Urinary bladder (tissue), 3 donors: ENCODE measurements at regions not wholly inside any gene's neighbourhood (a gene's known extent, or its start where the extent isn't known, plus 50 kb on each side); places are given as distances from the start of the nearest gene placed in this dataset.
"Not testable (repeated sequence)": the region's sequence is repeated elsewhere in the genome, so short reads cannot be mapped to it uniquely, and the experiment has no call there.

ENCODE experiments used
- DNase-seq: peaks from one replicate; pipeline ENCODE4 v3.0.0-alpha.2; 2015; ENCODE audit errors: extremely low spot score
- H3K27ac ChIP-seq: one replicate; pipeline ENCODE4 v1.5.1; 2013; ENCODE audit warnings: low read depth, mild to moderate bottlenecking, moderate library complexity
- H3K36me3 ChIP-seq: one replicate; pipeline ENCODE4 v1.6.1; 2013; ENCODE audit warnings: mild to moderate bottlenecking, moderate library complexity; ENCODE audit not compliant: insufficient read depth
- H3K4me1 ChIP-seq: one replicate; pipeline ENCODE4 v1.6.1; 2013; ENCODE audit warnings: mild to moderate bottlenecking, moderate library complexity; ENCODE audit not compliant: insufficient read depth
- H3K4me3 ChIP-seq: one replicate; pipeline ENCODE4 v1.5.1; 2013; ENCODE audit warnings: low read depth, low read length
- WGBS: extraction: QIAGEN DNeasy Blood & Tissue Kit; methylation state at CpG from one replicate; pipeline ENCODE4 v1.1.7; 2013; 5-methylcytosine and 5-hydroxymethylcytosine counted together
- donor health status: healthy with polysubstance abuse.
- donor health status: healthy.

DNA sequence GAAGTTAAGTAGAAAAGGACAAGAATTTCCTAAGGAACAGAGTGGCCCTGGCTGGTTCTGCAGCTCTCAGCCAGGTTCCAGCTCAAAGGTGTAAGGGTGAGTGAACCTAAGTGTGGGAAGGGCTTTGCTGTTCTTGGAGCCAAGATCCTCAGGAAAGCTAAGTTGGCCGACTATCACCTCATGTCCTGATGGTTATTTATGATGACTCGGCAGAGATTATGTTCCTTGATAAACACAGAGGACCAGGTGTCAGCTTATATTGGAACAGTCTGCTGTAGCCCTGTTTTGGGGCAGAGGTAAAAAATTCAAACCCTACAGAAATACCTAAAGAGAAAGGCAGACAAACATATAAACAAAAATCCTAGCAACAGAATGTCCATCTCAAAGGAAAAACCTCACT, 128.5 kb downstream of the TBX3 start:
- Histone ChIP-seq H3K4me3 (no peak overlapping the region), H3K4me1 (no peaks in the 10 kb centered on the region), H3K36me3 (no peaks in the 10 kb centered on the region), H3K27ac (no peak overlapping the region)
- WGBS = 45% methylated on average over 2 of the region's 2 CpGs
- DNase-seq = no peak

DNA sequence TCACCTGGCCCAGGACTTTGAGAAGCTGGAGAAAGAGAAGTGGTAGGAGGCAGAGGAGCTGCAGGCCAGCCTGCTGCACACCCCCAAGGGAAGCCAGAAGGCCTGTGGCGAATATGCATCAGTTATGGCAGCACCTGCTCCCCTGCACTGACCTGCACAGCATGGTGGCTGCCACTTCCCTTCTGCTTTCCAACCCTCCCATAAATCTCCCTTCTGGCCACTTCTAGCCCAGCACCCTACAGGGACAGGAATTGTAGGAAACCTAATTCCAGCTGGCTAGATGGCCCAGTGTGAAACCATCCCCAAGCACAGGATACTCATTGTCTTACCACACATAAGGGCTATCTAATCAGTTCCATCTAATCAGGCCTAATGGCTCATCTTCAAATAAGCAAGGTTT, 136.3 kb downstream of the TBX3 start:
- Histone ChIP-seq H3K27ac (no peak overlapping the region), H3K4me3 (no peak overlapping the region), H3K4me1 (no peaks in the 10 kb centered on the region), H3K36me3 (no peaks in the 10 kb centered on the region)
- WGBS = 78% methylated on average over 1 of the region's 1 CpG
- DNase-seq = no peak

DNA sequence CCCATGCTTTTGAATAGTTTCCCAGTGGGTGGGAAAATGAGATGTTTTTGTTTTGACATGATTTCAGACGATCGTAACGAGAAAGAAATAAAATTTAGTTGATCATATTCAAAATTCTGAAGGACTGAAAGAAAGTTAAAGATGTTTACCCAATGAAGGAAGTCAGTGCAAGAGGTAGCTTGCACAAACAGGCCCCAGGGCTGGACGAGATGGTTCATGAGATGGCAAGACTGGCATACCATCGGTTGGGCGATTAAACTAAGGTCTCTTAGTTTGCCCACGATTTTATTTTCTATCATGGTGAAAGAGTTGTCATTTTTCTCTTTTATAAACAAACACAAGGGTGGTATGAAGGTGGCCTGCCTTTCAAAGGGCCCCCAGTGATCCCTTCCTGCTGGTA, 124.5 kb upstream of the TBX5 start:
- DNase-seq = no peak
- Histone ChIP-seq H3K4me1 (no peaks in the 10 kb centered on the region), H3K27ac (no peak overlapping the region), H3K36me3 (no peaks in the 10 kb centered on the region), H3K4me3 (no peak overlapping the region)
- WGBS = 65% methylated on average over 7 of the region's 7 CpGs

DNA sequence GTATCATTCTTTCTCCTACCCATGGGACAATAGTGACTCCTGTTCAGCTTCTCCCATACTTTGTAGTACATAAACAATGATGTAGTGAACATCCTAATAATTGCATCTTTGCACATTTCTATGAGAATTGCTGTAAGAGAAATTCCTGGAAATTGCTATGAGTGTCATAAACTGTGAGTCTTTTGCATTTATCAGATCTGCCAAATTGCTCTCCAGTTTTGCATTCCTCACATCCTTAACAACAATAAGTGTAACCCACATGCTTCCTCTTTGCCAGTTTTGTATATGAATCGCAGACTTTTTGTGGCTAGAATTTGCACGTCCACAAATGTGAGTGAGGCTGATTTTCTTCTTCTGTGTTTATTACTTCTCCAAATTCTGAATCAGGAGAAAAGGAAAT, 124.0 kb upstream of the TBX5 start:
- WGBS = 42% methylated on average over 2 of the region's 2 CpGs

DNA sequence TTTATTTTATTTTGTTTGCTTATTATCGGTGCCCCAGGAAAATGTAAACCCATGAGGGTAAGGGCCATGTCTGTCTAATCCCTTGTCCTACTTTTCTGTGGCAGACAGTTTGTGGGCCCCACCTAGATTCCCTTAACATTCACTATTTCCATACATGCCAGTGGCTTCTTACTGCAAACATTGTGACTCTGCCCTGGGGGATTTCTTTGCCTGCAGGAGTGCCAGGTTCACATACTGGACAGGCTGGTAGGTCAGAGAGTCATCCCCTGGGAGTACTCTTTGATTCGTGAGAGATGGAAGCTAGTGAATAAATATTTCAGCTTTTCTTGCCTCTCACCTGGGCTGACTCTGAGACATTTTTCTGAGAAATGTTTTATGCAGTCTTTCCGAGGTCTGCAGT, 122.8 kb upstream of the TBX5 start:
- no peaks in the 10 kb centered on the region for H3K4me1 ChIP-seq
- WGBS = 51% methylated on average over 3 of the region's 3 CpGs
- no peak overlapping the region for H3K27ac ChIP-seq
- no peak overlapping the region for H3K4me3 ChIP-seq
- no peaks in the 10 kb centered on the region for H3K36me3 ChIP-seq
- DNase-seq = no peak

More for the DNA sequence above, 124.0 kb upstream of the TBX5 start:
- no peaks in the 10 kb centered on the region for H3K36me3 ChIP-seq
- H3K27ac ChIP-seq = no peak overlapping the region
- no peak overlapping the region for H3K4me3 ChIP-seq
- DNase-seq = no peak
- no peaks in the 10 kb centered on the region for H3K4me1 ChIP-seq

DNA sequence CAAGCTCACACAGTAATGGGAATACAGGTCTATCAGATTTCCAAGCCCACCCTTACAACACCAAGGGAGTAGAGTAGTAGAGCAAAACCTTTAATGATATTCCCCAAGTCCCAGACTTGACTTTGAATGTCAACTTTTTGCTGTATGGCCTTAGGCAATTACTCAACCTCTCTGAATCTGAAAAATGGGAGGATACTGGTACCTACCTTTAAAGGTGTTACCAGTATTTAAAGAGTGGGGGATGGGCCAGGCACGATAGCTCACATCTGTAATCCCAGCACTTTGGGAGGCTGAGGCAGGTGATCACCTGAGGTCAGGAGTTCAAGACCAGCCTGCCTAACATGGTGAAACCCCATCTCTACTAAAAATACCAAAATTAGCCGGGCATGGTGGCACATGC, 115.2 kb upstream of the TBX5 start:
- H3K36me3 ChIP-seq, DNase-seq, H3K4me1 ChIP-seq, H3K27ac ChIP-seq, H3K4me3 ChIP-seq: not testable (repeated sequence)
- WGBS = 88% methylated on average over 2 of the region's 2 CpGs

DNA sequence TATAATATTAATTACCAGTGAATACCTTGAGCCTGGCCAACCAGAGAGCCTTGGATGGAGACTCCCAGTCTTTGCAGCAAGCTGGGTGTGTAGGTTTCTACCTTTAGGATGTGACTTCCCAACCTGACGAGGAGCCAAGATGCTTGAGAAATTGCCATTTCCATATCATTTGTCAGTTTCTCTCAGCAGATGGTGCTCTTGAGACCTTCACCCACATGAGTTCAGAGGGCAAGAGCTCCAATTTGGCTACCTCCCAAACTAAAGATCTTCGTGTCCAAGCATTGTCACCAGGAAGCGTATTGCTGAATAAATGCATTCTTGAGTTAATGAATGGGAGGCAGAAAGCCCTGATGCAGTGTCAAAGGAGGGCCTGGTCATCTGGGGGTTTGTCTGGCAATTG, 106.4 kb upstream of the TBX5 start:
- Histone ChIP-seq H3K36me3 (no peaks in the 10 kb centered on the region), H3K4me1 (no peaks in the 10 kb centered on the region), H3K4me3 (no peak overlapping the region), H3K27ac (no peak overlapping the region)
- DNase-seq = no peak
- WGBS = 76% methylated on average over 3 of the region's 3 CpGs

DNA sequence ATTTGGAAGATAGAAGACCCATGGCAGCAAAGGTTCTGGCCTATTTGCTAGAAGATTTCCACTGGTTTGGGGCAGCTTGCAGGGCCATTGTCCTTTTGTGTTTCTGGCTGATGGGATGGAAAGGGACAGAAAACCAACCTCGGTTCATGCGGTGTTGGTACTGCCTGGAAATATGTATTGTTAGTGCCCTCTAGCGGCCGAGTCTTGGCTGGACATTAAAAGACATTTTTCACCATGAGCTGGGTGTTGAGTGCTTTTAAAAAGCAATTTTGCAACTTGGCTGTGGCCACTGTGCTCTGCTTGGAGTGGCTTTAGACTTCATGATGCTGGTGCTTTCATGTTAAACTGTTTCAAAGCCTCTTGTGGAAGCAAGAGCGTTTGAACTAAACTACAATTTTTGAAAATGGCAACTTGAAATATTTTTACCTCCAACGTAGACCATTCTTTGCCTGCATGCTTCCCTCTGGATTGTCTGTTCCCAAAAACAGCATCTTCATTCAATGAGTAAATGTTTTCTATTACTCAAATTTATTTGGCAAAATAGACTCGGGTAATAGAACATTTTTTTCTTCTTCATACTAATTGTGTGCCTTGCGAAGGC, 102.7 kb upstream of the TBX5 start:
- 31% methylated on average over 8 of the region's 8 CpGs for WGBS
- Histone ChIP-seq H3K4me1 (no peaks in the 10 kb centered on the region), H3K36me3 (no peaks in the 10 kb centered on the region), H3K4me3 (no peak overlapping the region), H3K27ac (no peak overlapping the region)
- peak; percentile 42 for DNase-seq

DNA sequence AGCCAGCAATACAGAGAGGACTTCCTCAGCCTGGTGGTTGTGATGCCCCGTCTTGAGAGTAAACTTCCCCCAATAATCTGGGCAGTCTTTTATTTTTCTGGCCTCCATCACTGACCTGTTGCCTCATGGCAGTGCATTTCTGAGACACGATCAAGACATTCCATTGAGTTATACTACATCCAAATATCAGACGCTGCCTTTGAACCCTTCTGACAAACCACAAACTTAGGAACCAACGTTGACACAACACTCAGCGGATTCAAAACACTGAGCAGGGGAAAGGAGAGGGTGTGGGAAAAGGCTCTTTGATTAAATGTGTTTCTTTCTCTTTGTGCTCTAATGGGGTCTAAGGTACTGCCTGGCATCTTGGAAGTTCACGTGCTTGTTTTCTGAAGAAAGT, 100.7 kb upstream of the TBX5 start:
- H3K27ac ChIP-seq = no peak overlapping the region
- H3K4me1 ChIP-seq = no peaks in the 10 kb centered on the region
- no peak overlapping the region for H3K4me3 ChIP-seq
- H3K36me3 ChIP-seq = no peaks in the 10 kb centered on the region
- WGBS = 58% methylated on average over 6 of the region's 6 CpGs
- DNase-seq = no peak

DNA sequence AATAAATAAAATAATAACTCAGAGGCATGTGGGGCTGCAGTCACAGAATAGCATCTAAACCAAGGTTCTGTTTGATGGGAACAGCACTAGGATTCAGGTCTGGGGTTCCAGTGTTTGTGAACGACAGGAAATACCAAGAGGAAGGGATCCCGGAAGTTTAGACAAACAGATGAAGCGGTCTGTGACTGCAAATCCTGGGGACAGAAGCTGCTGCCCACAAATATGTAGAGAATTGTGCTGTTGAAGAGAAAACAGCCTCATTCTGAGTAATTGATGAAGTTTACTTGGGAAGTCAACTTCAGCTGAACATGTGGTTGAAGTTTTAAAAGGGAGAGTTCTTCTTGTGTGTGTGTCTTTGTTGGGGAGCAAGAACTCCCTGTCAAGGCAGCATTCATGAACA, 98.4 kb upstream of the TBX5 start:
- Histone ChIP-seq H3K36me3 (no peaks in the 10 kb centered on the region), H3K4me1 (no peaks in the 10 kb centered on the region), H3K4me3 (no peak overlapping the region), H3K27ac (no peak overlapping the region)
- no peak for DNase-seq
- WGBS = 20% methylated on average over 3 of the region's 3 CpGs

DNA sequence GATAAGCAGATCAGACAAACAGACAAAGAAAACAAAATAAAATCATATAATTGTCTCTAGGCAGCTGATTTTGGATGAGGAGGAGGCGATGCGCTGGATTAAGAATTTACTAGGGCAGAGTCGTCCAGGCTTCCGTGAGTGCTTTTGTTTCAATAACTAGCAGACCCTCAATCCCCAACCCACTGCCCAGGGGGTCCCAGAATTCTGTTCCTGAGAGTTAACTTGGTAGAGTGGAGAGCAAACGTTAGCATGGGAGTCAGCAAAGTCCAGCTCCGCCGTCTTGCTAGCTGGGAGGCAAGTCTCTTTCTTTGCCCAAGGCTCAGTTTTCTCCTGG, 95.5 kb upstream of the TBX5 start:
- Histone ChIP-seq H3K36me3 (no peaks in the 10 kb centered on the region), H3K4me3 (no peak overlapping the region), H3K27ac (no peak overlapping the region), H3K4me1 (no peaks in the 10 kb centered on the region)
- WGBS = 31% methylated on average over 7 of the region's 7 CpGs
- no peak for DNase-seq

DNA sequence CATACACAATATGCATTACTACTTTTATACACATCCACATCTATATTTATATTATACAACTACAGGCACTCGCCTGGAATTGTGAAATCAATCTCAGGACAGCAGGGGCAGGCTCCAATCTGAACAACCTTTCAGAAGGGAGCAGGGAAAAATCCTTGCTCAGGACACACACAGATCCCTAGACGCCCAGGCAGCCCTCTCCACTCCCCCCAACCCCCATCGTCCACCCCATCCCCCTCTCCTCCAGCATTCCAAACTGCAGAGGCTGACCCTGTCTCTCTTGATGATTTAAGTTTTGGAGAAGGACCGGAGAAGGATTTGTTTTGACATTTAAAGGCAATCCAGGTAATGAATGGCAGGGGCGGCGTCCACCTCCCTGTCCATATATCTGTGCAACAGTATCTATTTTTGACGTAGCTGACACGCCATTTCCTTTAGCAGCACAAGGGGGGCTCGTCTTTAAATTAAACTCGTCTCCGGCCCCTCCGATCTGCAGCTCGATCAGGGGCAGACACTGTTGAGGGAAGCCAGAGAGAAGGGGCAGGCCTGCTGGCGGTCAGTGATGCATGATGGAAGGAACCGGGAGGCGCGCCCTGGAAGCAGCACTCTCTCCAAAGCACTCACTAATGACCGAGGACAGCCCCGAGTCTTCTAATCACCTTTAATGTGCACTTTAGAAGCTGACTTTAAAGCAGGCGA, 95.0 kb upstream of the TBX5 start:
- 11% methylated on average over 20 of the region's 20 CpGs for WGBS
- Histone ChIP-seq H3K36me3 (no peaks in the 10 kb centered on the region), H3K4me1 (no peaks in the 10 kb centered on the region), H3K4me3 (no peak overlapping the region), H3K27ac (no peak overlapping the region)
- DNase-seq = no peak

DNA sequence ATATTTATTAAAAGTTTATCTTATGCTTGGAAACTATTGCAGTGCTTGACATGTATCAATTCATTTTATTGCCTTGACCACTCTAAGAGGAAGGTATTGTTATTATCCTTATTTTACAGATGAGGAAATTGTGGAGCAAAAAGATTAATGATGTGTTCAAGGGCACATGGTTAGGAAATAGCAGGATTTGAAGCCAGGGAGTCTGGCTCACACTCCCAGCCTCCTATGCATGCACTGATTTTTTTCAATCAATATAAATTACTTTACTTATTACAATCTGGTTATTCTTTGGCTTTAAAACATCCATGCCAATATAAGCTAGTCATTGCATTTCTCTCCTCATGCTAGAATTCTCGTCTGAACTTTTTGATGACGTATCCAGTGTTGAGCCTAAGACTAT, 94.2 kb upstream of the TBX5 start:
- H3K4me3 ChIP-seq = no peak overlapping the region
- 44% methylated on average over 2 of the region's 2 CpGs for WGBS
- no peaks in the 10 kb centered on the region for H3K4me1 ChIP-seq
- no peaks in the 10 kb centered on the region for H3K36me3 ChIP-seq
- no peak overlapping the region for H3K27ac ChIP-seq
- no peak for DNase-seq

DNA sequence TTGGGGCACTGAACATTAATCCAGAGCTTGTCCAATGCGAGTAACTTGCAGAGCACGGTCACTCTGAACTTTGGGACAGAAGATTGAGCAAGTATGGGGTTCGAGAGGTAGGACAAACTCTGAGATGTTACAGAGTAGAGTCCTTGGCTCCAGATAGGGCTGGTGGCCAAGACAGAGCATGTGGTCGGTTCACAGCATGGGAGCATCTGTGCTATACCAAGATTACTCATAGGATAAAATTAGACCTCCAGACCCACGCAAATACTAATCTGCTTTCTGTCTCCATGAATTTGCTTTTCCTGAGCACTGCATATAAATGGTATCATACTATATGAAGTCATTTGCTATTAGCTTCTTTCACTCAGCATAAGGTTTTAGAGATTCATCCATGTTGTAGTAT, 93.4 kb upstream of the TBX5 start:
- Histone ChIP-seq H3K36me3 (no peaks in the 10 kb centered on the region), H3K4me1 (no peaks in the 10 kb centered on the region), H3K27ac (no peak overlapping the region), H3K4me3 (no peak overlapping the region)
- DNase-seq = no peak
- WGBS = 53% methylated on average over 5 of the region's 5 CpGs

DNA sequence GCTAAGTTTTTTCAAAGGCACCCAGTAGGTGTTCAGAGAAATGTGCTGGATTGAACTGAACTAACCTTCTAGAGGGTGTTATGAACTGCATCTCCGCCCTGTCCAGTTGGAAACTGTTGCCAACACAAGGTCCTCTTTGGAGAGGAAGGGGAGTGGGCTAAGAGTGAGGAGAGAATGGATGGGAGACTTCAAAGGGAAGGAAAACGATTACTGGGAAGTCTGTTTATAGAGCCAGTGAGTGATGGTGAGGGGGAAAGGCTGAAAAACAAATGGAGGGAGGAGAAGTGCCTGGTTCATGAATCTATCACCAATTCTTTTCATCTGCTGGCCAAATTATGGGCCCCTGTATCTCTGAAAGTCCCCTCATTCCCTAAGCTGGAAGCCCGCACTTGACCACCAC, 86.0 kb upstream of the TBX5 start:
- no peak overlapping the region for H3K27ac ChIP-seq
- no peaks in the 10 kb centered on the region for H3K4me1 ChIP-seq
- no peaks in the 10 kb centered on the region for H3K36me3 ChIP-seq
- no peak overlapping the region for H3K4me3 ChIP-seq
- 27% methylated on average over 3 of the region's 3 CpGs for WGBS
- DNase-seq = no peak
